ENCODE measurements at regions not wholly inside any gene's neighbourhood (a gene's known extent, or its start where the extent isn't known, plus 50 kb on each side); places are given as distances from the start of the nearest gene placed in this dataset.

DNA sequence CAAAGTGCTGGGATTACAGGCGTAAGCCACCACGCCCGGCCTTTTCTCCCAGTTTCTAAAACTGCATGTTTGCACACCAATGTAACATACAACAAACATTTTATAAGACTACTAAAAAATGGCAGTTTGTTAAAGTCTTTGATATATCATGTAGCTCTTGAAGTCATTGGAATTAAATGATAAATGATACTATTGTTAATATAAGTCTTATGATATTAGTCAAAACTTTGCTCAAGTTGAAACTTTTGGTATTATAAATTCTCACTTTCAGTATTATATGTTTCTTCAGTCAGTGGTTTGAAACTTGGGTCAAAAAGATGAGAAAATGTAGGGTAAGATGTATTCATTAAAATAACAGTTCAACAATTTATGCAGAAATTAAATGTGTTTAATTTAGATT lies 117.6 kb upstream of the TBL1XR1 start:
- H4K8ac ChIP-seq (ENCODE audit: low read depth, low read length), result no peak overlapping the region
- H3K79me2 ChIP-seq (ENCODE audit: control insufficient read depth, insufficient read depth, low read length, poor library complexity), result no peaks in the 10 kb centered on the region
- H2AK5ac ChIP-seq (ENCODE audit: low read length), result no peak overlapping the region
- no peaks in the 10 kb centered on the region for H3K9me3 ChIP-seq (ENCODE audit: insufficient read depth, low read depth, low read length)
- H3K14ac ChIP-seq (ENCODE audit: low read length), result no peak overlapping the region
- no peaks in the 10 kb centered on the region for H3K4me1 ChIP-seq (ENCODE audit: control insufficient read depth in 1 of 2, insufficient read depth in 2 of 2, low read length in 2 of 2)
- no peak overlapping the region for H3K18ac ChIP-seq (ENCODE audit: low read length)
- H2BK5ac ChIP-seq (ENCODE audit: low read depth, low read length, poor library complexity), result no peak overlapping the region
- no peaks in the 10 kb centered on the region for H3K27me3 ChIP-seq (ENCODE audit: insufficient read depth, low read length)
- H2BK12ac ChIP-seq (ENCODE audit: low read length), result no peak overlapping the region
- WGBS (ENCODE audit: extremely low coverage, insufficient coverage, insufficient read length), result no CpG with 5 or more reads among the region's 3 CpGs
- no peak for DNase-seq
- no peak overlapping the region for H4K91ac ChIP-seq (ENCODE audit: low read depth, low read length)
- H3K79me1 ChIP-seq (ENCODE audit: low read length), result no peaks in the 10 kb centered on the region
- no peak overlapping the region for H3K4me2 ChIP-seq (ENCODE audit: low read length)
- H3K9ac ChIP-seq (ENCODE audit: low read length), result no peak overlapping the region
- no peak overlapping the region for H4K12ac ChIP-seq (ENCODE audit: low read depth, low read length)
- no peaks in the 10 kb centered on the region for H3K36me3 ChIP-seq (ENCODE audit: control insufficient read depth in 1 of 2, insufficient read depth in 2 of 2, low read length in 2 of 2)
- H3K4ac ChIP-seq (ENCODE audit: low read depth, low read length), result no peak overlapping the region
- H3K4me3 ChIP-seq (ENCODE audit: low read depth, low read length), result no peak overlapping the region
- H3K27ac ChIP-seq (ENCODE audit: low read depth, low read length), result no peak overlapping the region
- H2BK120ac ChIP-seq (ENCODE audit: insufficient read depth, low read length, poor library complexity), result no peak overlapping the region
- H3K23ac ChIP-seq (ENCODE audit: low read length), result no peak overlapping the region
- H2AFZ ChIP-seq (ENCODE audit: insufficient read depth, low read length, poor library complexity), result no peak overlapping the region

DNA sequence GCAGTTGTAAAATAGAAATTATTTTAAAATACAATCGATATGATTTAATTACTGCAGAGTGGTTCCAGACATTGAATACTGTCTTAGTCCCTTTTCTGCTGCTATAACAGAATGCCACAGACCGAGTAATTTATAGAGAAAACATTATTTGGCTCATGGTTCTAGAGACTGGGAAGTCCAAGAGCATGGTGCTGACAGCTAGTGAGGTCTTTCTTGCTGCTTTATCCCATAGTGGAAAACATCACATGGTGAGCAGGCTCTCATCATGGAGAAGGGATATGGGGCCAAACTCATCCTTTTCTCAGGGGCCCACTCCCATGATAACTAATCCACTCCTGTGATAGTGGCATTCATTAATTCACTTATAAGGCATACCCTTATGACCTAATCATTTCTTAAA lies 120.0 kb upstream of the TBL1XR1 start:
- Histone ChIP-seq H3K4me2 (ENCODE audit: low read length) (no peak overlapping the region), H3K14ac (ENCODE audit: low read length) (no peak overlapping the region), H3K79me2 (ENCODE audit: control insufficient read depth, insufficient read depth, low read length, poor library complexity) (no peaks in the 10 kb centered on the region), H4K12ac (ENCODE audit: low read depth, low read length) (no peak overlapping the region), H2BK12ac (ENCODE audit: low read length) (no peak overlapping the region), H2AK5ac (ENCODE audit: low read length) (no peak overlapping the region), H4K8ac (ENCODE audit: low read depth, low read length) (no peak overlapping the region), H3K4me3 (ENCODE audit: low read depth, low read length) (no peak overlapping the region), H2AFZ (ENCODE audit: insufficient read depth, low read length, poor library complexity) (no peak overlapping the region), H3K9ac (ENCODE audit: low read length) (no peak overlapping the region), H3K9me3 (ENCODE audit: insufficient read depth, low read depth, low read length) (no peaks in the 10 kb centered on the region), H3K18ac (ENCODE audit: low read length) (no peak overlapping the region), H3K27ac (ENCODE audit: low read depth, low read length) (no peak overlapping the region), H3K36me3 (ENCODE audit: control insufficient read depth in 1 of 2, insufficient read depth in 2 of 2, low read length in 2 of 2) (no peaks in the 10 kb centered on the region), H3K23ac (ENCODE audit: low read length) (no peak overlapping the region), H3K27me3 (ENCODE audit: insufficient read depth, low read length) (no peaks in the 10 kb centered on the region), H3K79me1 (ENCODE audit: low read length) (no peaks in the 10 kb centered on the region), H2BK120ac (ENCODE audit: insufficient read depth, low read length, poor library complexity) (no peak overlapping the region), H2BK5ac (ENCODE audit: low read depth, low read length, poor library complexity) (no peak overlapping the region), H3K4ac (ENCODE audit: low read depth, low read length) (no peak overlapping the region), H3K4me1 (ENCODE audit: control insufficient read depth in 1 of 2, insufficient read depth in 2 of 2, low read length in 2 of 2) (peaks cover 2 to 5% of the 10 kb centered on the region in 2 experiments), H4K91ac (ENCODE audit: low read depth, low read length) (no peak overlapping the region)
- no peak for DNase-seq
- no CpG with 5 or more reads among the region's 2 CpGs for WGBS (ENCODE audit: extremely low coverage, insufficient coverage, insufficient read length)

DNA sequence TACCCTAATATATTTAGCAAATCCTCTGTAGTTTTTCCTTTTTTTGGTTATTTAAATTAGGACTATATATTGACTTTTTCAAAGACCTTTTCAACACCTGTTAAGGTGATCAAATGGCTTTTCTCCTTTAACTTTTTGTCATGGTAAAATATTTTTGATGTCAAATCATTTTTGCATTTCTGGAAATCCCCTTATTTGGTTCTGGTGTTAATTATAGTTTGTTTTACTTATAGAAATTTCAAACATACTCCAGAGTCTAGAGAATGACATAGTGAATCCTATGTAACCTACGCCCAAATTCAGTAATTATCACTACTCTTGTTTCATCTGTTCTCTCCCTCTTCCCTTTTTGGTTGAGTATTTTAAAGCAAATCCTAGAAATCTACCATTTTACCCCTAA lies 121.3 kb upstream of the TBL1XR1 start:
- H4K91ac ChIP-seq (ENCODE audit: low read depth, low read length), result no peak overlapping the region
- no peak overlapping the region for H4K8ac ChIP-seq (ENCODE audit: low read depth, low read length)
- no peak overlapping the region for H3K18ac ChIP-seq (ENCODE audit: low read length)
- peaks cover 2 to 5% of the 10 kb centered on the region in 2 experiments for H3K4me1 ChIP-seq (ENCODE audit: control insufficient read depth in 1 of 2, insufficient read depth in 2 of 2, low read length in 2 of 2)
- H3K4ac ChIP-seq (ENCODE audit: low read depth, low read length), result no peak overlapping the region
- no peak overlapping the region for H3K23ac ChIP-seq (ENCODE audit: low read length)
- no peak overlapping the region for H4K12ac ChIP-seq (ENCODE audit: low read depth, low read length)
- H3K14ac ChIP-seq (ENCODE audit: low read length), result no peak overlapping the region
- no peak overlapping the region for H3K27ac ChIP-seq (ENCODE audit: low read depth, low read length)
- H2BK12ac ChIP-seq (ENCODE audit: low read length), result no peak overlapping the region
- no peaks in the 10 kb centered on the region for H3K36me3 ChIP-seq (ENCODE audit: control insufficient read depth in 1 of 2, insufficient read depth in 2 of 2, low read length in 2 of 2)
- WGBS (ENCODE audit: extremely low coverage, insufficient coverage, insufficient read length), result no CpG with 5 or more reads among the region's 1 CpG
- H3K9ac ChIP-seq (ENCODE audit: low read length), result no peak overlapping the region
- no peaks in the 10 kb centered on the region for H3K79me2 ChIP-seq (ENCODE audit: control insufficient read depth, insufficient read depth, low read length, poor library complexity)
- no peak overlapping the region for H3K4me2 ChIP-seq (ENCODE audit: low read length)
- DNase-seq, result no peak
- no peak overlapping the region for H2AFZ ChIP-seq (ENCODE audit: insufficient read depth, low read length, poor library complexity)
- no peak overlapping the region for H2AK5ac ChIP-seq (ENCODE audit: low read length)
- no peak overlapping the region for H2BK5ac ChIP-seq (ENCODE audit: low read depth, low read length, poor library complexity)
- no peak overlapping the region for H3K4me3 ChIP-seq (ENCODE audit: low read depth, low read length)
- no peaks in the 10 kb centered on the region for H3K27me3 ChIP-seq (ENCODE audit: insufficient read depth, low read length)
- no peak overlapping the region for H2BK120ac ChIP-seq (ENCODE audit: insufficient read depth, low read length, poor library complexity)
- H3K9me3 ChIP-seq (ENCODE audit: insufficient read depth, low read depth, low read length), result no peaks in the 10 kb centered on the region
- no peaks in the 10 kb centered on the region for H3K79me1 ChIP-seq (ENCODE audit: low read length)

DNA sequence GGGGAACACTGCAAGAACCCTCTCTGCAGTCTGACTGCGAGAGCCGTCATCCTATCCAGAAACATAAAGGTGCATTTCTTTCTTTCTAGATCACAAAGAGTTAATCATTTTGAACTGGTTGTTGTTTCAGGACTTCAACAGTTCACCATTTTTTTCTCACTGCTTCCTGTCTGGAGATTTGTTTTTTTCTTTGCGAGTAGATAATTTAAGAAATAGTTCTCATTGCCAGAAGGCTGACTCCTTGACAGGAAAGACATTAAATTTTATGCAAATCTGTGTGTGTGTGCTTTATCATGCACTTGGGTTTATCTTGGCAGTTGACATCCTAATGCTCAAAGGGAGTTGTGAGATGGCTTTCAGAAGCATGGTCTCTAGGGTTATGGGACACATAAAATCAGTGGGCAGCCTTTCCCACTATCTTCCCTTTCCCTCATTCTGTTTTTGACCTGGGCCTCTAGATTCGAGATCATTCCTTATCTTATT lies 123.5 kb upstream of the TBL1XR1 start:
- H3K4me3 ChIP-seq (ENCODE audit: low read depth, low read length), result no peak overlapping the region
- H2AFZ ChIP-seq (ENCODE audit: insufficient read depth, low read length, poor library complexity), result no peak overlapping the region
- H3K27ac ChIP-seq (ENCODE audit: low read depth, low read length), result no peak overlapping the region
- H3K4me1 ChIP-seq (ENCODE audit: control insufficient read depth in 1 of 2, insufficient read depth in 2 of 2, low read length in 2 of 2), result peaks cover 2 to 7% of the 10 kb centered on the region in 2 experiments
- H2BK120ac ChIP-seq (ENCODE audit: insufficient read depth, low read length, poor library complexity), result no peak overlapping the region
- H3K36me3 ChIP-seq (ENCODE audit: control insufficient read depth in 1 of 2, insufficient read depth in 2 of 2, low read length in 2 of 2), result no peaks in the 10 kb centered on the region
- H2BK5ac ChIP-seq (ENCODE audit: low read depth, low read length, poor library complexity), result no peak overlapping the region
- H3K4me2 ChIP-seq (ENCODE audit: low read length), result no peak overlapping the region
- no peaks in the 10 kb centered on the region for H3K9me3 ChIP-seq (ENCODE audit: insufficient read depth, low read depth, low read length)
- no peaks in the 10 kb centered on the region for H3K79me1 ChIP-seq (ENCODE audit: low read length)
- H3K79me2 ChIP-seq (ENCODE audit: control insufficient read depth, insufficient read depth, low read length, poor library complexity), result no peaks in the 10 kb centered on the region
- WGBS (ENCODE audit: extremely low coverage, insufficient coverage, insufficient read length), result no CpG with 5 or more reads among the region's 4 CpGs
- no peak overlapping the region for H3K18ac ChIP-seq (ENCODE audit: low read length)
- DNase-seq, result no peak
- no peak overlapping the region for H2AK5ac ChIP-seq (ENCODE audit: low read length)
- H4K8ac ChIP-seq (ENCODE audit: low read depth, low read length), result no peak overlapping the region
- H3K27me3 ChIP-seq (ENCODE audit: insufficient read depth, low read length), result no peaks in the 10 kb centered on the region
- no peak overlapping the region for H3K4ac ChIP-seq (ENCODE audit: low read depth, low read length)
- no peak overlapping the region for H2BK12ac ChIP-seq (ENCODE audit: low read length)
- no peak overlapping the region for H3K23ac ChIP-seq (ENCODE audit: low read length)
- H4K91ac ChIP-seq (ENCODE audit: low read depth, low read length), result no peak overlapping the region
- H3K14ac ChIP-seq (ENCODE audit: low read length), result no peak overlapping the region
- H3K9ac ChIP-seq (ENCODE audit: low read length), result no peak overlapping the region
- no peak overlapping the region for H4K12ac ChIP-seq (ENCODE audit: low read depth, low read length)

Measured in trophoblast cell (in vitro differentiated cells and primary cell).